ENCODE measurements at regions not wholly inside any gene's neighbourhood (a gene's known extent, or its start where the extent isn't known, plus 50 kb on each side); places are given as distances from the start of the nearest gene placed in this dataset.

- no peak for ATAC-seq
- CTCF ChIA-PET, result no interaction called here
- peaks cover 26% of the 10 kb centered on the region for H3K27me3 ChIP-seq (ENCODE audit: control insufficient read depth, insufficient read depth, low read length)
Measured at GRCh38 chr11:116579031-116579653, 193.6 kb downstream of the BUD13 start.

GRCh38 chr11:116577956-116578355 lies 194.8 kb downstream of the BUD13 start:
- intact Hi-C loops (cut with micrococcal nuclease; ENCODE audit: unreplicated experiment), result no loop called here
- Histone ChIP-seq H3K9me3 (ENCODE audit: control insufficient read depth, insufficient read depth, low read depth, low read length) (no peaks in the 10 kb centered on the region), H3K27ac (ENCODE audit: low read length) (no peak overlapping the region), H3K27me3 (ENCODE audit: control insufficient read depth, insufficient read depth, low read length) (peaks cover 26% of the 10 kb centered on the region), H3K4me3 (ENCODE audit: low read depth in 2 of 2, low read length in 2 of 2) (no peak overlapping the region), H3K4me1 (ENCODE audit: control insufficient read depth, insufficient read depth, low read length) (no peaks in the 10 kb centered on the region), H3K36me3 (ENCODE audit: control insufficient read depth, insufficient read depth, low read length) (no peaks in the 10 kb centered on the region)
- no peak for DNase-seq (ENCODE audit: low read depth, low spot score)
- no peak for TF ChIP-seq REST (IDR thresholded peaks at IDR 0.05; ENCODE audit: insufficient read depth in 1 of 2, low read depth in 2 of 2, low read length in 1 of 2)
- no peak for TF ChIP-seq POLR2AphosphoS5 (IDR thresholded peaks at IDR 0.05; ENCODE audit: low read depth, low read length)
- no peak for TF ChIP-seq SIN3A (IDR thresholded peaks at IDR 0.05; ENCODE audit: borderline replicate concordance, insufficient read depth, low read depth, low read length)
- TF ChIP-seq CTCF (IDR thresholded peaks at IDR 0.05), result no peak
- TF ChIP-seq TCF7L2 (IDR thresholded peaks at IDR 0.05; ENCODE audit: low read depth, low read length), result no peak
- POLR2A ChIA-PET, result no interaction called here
- in situ Hi-C loops (cut with HindIII; ENCODE audit: low pct_unique_long_range_greater_than_20kb, low sequenced_read_pairs), result no loop called here
- BruUV-seq (replicated peaks), result no TSS peak
- ATAC-seq, result no peak
- CTCF ChIA-PET, result interaction anchor here (0.6 kb wide), 1 partner anchor 11 kb away, joined by 5 read pairs; no protein-coding TSS in a partner anchor

More at GRCh38 chr11:116579031-116579653, 193.6 kb downstream of the BUD13 start:
- intact Hi-C loops (cut with micrococcal nuclease; ENCODE audit: unreplicated experiment) (no loop called here), in situ Hi-C loops (cut with HindIII; ENCODE audit: low pct_unique_long_range_greater_than_20kb, low sequenced_read_pairs) (no loop called here)
- no peak overlapping the region for H3K4me3 ChIP-seq (ENCODE audit: low read depth in 2 of 2, low read length in 2 of 2)
- H3K27ac ChIP-seq (ENCODE audit: low read length), result no peak overlapping the region
- DNase-seq (ENCODE audit: low read depth, low spot score), result no peak
- TF ChIP-seq POLR2AphosphoS5 (IDR thresholded peaks at IDR 0.05; ENCODE audit: low read depth, low read length) (no peak), CTCF (IDR thresholded peaks at IDR 0.05) (no peak), TCF7L2 (IDR thresholded peaks at IDR 0.05; ENCODE audit: low read depth, low read length) (no peak), SIN3A (IDR thresholded peaks at IDR 0.05; ENCODE audit: borderline replicate concordance, insufficient read depth, low read depth, low read length) (no peak), REST (IDR thresholded peaks at IDR 0.05; ENCODE audit: insufficient read depth in 1 of 2, low read depth in 2 of 2, low read length in 1 of 2) (no peak)
- H3K4me1 ChIP-seq (ENCODE audit: control insufficient read depth, insufficient read depth, low read length), result no peaks in the 10 kb centered on the region
- BruUV-seq (replicated peaks), result no TSS peak
- POLR2A ChIA-PET, result no interaction called here
- H3K9me3 ChIP-seq (ENCODE audit: control insufficient read depth, insufficient read depth, low read depth, low read length), result no peaks in the 10 kb centered on the region
- H3K36me3 ChIP-seq (ENCODE audit: control insufficient read depth, insufficient read depth, low read length), result no peaks in the 10 kb centered on the region
